ENCODE measurements at regions not wholly inside any gene's neighbourhood (a gene's known extent, or its start where the extent isn't known, plus 50 kb on each side); places are given as distances from the start of the nearest gene placed in this dataset.
"Not testable (repeated sequence)": the region's sequence is repeated elsewhere in the genome, so short reads cannot be mapped to it uniquely, and the experiment has no call there.

DNA sequence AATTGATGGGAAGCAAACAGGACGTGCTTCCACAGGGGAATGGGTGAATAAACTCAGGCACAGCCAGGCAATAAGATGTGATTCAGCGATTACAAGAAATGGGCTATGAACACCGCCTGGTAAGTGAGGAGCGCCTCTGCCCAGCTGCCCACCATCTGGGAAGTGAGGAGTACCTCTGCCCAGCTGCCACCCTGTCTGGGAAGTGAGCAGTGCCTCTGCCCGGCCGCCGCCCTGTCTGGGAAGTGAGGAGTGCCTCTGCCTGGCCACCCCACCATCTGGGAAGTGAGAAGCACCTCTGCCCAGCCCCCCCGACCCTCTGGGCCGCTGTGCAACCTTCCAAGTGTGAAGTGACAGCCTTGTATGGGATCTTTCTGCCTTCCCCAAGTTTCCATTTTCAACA, 73.2 kb upstream of the PRR5 start:
- DNase-seq = no peak

DNA sequence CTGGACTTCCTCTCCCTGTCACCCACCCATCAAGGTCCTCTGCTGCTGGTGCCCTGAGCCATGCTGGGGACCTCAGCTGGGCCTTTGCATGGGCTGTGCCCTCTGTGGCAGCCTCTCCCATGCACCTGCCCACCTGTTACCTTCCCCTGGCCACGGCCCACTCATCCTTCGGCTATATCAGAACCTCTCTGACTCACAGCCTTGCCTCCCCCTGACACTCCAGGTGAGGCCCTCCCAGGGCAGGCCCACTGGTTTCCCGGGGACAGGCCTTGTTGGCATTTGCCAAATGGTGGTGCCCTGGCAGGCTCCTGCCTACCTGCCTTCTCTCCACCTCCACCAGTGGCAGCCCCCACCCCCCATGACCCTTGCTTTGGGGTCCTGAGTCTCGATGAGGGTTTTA, 73.7 kb upstream of the PRR5 start:
- no peak for DNase-seq

DNA sequence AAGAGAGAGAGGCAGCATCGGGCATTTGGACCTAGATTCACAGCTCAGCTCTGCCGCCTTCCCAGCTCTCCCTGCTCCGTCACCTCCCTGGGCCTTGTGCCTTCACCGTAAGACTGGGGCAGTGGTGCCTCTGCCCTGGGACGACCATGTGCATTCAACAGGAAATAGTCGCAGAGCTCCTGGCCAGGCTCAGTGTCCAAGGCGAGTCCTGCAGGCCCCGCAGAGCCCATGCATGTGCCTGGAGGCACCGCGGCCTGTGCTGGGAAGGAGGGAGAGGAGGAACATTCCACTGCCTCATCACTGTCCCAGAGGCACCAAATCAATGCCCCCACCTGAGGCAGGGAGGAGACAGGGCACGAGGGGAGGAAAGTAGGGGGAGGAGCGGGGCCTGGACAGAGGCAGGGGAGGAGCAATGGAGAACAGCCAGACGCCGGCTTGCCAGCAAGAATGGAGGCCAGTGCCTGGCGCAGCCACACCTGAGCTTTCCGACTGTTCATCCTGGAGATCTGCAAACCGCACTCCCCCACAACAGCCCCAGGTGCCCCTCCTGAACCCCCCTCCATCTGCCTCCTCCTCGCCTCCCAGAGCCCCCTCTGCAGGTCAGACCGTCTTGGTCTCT, 74.4 kb upstream of the PRR5 start:
- no peak for DNase-seq

DNA sequence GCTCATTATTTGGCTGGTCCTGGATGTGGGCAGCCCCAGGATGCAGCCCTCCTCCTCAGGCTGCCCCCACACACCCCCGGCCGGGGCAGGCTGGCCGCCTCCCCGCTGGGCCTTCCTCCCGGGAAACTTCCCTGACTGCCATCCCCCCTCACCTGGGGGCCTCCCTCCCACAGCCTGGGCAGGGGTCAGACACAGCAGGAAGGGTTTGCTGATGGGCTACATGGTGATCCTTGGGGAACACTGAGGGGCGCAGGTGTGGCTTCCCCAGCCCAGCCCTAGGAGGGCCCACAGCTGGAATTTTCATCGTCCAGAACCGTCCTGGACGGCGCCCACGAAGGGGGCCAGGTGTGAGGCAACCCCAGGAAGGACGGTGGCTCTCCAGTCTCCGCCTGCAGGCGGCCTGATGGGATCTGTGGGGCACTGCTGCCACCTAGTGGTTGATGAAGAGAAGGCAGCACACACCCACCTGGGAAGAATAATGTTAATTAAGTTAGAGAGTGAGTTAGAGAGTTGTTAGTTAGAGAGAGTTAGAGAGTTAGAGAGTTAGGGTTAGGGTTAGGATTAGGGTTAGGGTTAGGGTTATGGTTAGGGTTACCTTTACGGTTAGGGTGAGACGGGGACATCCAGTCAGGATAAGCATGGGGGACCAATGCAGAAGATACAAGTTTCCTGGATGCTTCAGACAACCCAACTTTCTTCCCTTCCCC, 75.9 kb upstream of the PRR5 start:
- peak; percentile 57 for DNase-seq

DNA sequence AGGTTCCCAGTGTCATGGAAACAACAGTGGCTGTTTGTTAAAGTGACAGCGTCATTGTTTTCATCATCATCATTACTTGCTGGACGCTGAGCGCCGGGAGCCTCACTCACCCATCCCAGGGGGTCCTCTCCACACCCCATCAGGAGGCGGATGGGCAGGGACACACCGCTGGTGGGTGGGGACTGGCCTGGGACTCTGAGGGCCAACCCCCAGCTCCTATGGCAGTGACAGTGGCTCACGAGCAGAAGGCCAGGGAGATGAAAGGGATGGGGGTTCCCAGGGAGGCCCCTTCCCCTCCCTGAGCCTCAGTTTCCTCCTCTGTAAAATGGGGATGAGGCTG, 76.6 kb upstream of the PRR5 start:
- DNase-seq = no peak

DNA sequence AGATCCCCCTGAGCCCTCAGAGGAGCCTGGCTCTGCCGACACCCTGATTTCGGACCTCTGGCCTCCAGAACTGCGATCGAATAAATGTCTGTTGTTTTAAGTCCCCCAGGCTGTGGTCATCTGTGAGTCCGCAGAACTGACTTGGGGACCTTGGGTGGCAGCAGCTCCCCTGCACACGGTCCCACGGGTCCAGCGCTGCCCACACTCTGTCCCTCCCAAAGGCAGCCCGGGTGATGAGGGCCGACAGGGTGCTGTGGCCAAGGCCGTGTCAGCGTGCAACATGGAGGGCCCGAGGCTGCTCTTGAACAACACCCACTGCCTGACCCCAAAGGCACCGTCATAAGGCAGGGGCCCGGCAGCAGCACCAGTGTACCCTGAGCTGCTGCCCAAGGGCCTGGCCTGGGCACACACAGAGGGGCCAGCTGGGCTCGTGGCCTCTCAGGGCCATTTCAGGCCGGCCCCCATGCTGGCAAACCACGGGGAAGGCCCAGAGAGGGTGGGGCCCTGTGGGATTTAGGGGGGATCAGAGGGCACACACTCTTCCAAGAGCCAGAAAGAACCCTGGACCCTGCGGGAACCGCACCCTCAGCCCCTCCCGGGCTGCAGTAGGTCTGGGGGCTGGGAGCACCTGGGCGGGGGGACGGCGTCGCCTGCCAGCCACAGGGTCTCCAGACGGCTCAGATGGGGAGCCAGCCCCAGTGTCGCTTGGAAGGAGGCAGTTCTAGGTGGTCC, 77.1 kb upstream of the PRR5 start:
- DNase-seq = no peak

DNA sequence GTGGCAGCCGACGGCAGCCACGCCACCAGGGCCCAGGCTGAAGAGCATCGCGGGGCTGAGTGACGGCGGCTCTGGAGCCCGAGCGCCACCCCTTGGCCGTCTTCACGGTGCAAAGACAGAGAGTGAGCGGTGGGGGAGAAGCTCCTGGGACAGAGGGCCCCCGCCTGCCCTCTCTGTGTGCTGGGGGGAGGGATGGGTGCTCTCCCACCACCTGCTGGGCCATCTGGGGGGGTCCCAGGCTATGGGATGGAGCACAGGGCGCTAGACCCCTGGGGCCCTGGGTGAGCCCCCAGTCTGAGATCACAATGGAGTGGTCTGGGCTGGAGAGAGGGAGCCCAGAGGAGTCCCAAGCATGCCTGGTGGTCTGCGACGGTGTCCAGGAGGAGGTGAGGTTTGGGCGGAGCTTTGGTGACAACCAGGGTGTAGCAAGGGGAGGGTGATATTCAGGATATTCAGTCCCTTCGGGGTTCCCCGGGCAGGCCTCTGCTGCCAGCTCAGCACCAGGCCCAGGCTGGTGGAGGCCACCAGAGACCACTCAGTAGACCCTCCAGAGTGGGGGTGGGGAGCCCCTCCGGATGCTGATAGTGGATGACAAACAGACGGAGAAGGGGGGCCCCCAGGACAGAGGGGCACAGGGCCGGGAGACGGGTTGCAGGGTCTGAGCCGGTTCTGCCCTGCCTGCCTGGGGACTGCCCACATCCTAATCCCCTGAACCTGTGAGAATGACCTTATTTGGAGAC, 78.1 kb upstream of the PRR5 start:
- no peak for DNase-seq

DNA sequence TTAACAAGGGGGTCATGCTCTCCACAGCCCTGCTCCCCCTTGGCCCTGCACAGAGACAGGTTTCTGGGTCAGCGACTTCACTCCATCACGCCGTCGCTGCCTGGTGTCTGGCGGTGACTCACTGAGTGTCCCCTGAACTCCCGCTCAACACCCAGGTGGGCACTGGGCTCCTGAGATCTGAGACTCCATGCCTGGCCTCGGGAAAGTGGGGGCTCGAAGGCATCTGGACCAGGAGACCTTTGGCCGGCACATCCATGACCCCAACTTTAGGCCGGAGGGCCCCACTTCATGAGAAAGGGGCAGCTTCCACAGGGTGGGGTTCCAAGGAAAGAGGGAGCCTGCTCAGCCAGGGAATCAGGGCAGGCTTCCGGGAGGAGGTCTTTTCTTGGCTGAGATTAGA, 79.3 kb upstream of the PRR5 start:
- no peak for DNase-seq

DNA sequence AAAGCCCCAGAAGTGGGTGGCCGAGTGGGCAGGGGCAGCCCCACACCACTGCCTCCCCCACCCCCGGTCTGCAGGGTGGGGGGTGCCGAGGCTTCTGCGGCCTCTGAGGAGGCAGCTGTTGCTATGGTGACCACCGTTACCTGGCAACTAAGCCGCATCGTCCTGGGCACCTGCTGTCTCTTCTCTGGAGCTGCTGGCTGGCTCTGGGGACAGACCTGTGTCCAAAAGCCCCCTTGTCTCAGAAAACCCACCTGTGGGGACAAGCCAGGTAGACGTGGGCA, 79.9 kb upstream of the PRR5 start:
- DNase-seq = no peak

DNA sequence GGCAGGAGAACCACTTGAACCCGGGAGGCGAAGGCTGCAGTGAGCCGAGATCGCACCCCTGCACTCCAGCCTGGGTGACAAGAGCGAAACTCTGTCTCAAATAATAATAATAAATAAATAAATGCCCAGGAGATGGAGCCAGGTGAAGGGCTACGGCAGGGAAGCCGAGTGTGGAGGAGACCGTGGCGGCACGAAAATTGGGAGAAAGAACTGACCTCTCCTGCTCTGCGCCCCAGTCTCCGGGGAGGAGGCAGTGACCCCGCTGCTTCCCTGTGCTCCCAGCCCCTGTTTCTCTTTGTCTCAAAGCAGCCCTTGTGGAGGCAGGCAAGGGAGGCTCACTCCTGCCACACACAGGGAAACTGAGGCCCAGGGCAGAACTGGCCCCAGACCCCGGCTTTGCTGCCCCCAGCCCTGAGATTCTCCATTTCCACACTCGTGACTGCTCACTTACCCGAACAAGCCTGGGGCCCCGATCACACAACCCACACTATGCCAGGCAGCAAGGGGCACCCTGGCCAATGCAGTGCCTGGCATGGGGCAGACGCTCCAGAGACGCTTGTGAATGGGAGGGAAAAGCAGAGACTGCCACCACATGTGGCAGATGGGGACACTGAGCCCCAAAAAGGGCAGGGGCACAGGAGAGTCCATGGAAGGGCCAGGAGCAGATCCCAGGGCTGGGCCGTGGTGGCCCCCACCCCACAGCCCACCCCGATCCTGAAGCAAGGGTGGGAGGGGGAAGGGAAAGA, 80.4 kb upstream of the PRR5 start:
- no peak for DNase-seq

DNA sequence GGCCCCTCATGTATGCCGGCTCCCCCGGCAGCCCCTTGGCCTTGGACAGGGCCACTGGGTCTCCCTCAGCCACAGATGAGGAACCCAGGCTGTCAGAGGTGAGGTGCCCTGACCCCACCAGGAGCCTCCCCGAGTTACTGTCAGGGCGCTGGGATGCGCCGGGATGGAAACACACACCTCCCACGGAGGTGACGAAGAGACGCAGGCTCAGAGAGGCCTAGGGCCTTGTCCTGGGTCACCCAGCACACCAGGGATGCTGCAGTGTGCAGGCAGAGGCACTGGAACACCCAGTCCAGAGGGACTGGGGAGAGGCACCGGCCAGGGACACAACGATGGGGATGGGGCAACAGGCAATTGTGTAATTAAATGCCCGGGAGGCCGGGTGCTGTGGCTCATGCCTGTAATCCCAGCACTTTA, 81.2 kb upstream of the PRR5 start:
- no peak for DNase-seq

DNA sequence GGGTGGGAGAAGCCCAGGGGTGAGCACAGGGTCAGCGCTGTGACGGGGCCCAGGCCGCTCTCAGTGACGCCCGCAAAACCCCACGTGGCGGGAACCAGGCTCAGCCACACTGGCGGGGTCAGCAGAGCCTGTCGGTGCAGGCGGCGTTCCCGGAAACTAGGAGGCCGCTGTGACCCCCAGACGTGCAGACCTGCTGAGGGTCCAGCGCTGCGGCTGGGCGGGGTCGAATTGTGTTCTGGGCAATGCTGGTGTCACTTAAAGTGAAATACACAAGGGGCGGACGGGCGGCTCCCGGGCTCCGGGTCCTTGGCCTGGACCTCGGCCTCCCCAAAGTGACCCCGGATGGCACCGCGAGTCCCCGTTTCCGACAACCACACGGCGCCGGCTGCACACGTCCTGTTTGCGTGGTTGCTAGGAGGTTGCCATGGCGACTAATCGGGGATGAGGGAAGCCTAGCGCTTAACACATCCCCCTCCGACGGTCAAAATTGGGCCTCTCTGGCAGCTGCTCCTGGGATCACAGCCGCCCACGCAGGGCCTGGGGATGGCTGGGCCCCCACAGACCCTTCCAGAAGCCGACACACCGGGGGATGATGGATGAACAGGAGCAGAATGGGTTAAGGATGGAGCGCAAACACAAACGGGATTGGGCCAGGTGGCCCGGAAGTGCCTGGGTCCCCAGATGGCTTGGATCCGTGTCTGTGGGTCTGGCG, 81.7 kb upstream of the PRR5 start:
- DNase-seq = no peak

DNA sequence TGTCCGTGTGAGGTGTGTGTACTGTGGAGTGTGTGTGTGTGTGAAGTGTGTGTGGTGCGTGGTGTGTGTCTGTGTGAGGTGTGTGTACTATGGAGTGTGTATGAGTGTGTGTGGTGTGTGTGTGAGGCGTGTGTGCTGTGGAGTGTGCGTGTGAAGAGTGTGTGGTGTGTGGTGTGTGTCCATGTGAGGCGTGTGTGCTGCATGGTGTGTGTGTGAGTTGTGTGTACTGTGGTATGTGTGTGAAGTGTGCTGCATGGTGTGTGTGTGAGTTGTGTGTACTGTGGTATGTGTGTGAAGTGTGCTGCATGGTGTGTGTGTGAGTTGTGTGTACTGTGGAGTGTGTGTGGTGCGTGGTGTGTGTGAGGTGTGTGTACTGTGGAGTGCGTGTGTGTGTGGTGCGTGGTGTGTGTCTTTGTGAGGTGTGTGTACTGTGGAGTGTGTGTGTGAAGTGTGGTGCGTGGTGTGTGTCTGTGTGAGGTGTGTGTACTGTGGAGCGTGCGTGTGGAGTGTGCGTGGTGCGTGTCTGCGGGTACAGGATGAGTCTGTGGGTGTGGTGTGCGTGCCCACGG, 82.4 kb upstream of the PRR5 start:
- not testable (repeated sequence) for DNase-seq

DNA sequence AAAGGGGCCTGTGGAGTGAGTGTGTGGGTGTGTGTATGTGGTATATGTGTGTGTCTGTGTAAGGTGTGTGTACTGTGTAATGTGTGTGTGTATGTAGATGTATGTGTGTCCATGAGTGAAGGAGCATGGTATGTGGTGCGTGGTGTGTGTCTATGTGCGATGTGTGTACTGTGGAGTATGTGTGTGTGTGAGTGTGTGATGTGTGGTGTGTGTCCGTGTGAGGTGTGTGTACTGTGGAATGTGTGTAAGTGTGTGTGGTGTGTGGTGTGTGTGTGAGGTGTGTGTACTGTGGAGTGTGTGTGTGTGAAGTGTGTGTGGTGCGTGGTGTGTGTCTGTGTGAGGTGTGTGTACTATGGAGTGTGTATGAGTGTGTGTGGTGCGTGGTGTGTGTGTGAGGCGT, 83.1 kb upstream of the PRR5 start:
- not testable (repeated sequence) for DNase-seq

DNA sequence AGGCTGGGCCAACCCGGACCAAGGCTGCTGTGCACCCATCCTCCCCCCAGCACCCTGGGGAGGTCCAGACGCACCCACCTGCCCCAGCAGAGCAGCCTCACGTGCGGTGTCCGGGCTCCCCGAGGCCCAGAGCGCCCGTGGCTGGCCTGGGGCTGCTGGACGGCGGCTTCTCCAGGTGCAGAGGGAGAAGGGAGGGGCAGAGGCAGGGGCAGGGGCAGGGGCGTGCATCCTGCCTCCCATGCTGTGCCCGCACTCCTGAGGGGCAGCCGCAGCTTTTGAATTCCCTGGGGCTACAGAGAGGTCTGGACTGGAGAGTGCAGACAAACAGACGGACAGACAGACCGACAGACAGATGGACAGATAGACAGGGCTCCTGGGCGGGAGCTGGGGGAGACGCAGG, 83.6 kb upstream of the PRR5 start:
- no peak for DNase-seq

DNA sequence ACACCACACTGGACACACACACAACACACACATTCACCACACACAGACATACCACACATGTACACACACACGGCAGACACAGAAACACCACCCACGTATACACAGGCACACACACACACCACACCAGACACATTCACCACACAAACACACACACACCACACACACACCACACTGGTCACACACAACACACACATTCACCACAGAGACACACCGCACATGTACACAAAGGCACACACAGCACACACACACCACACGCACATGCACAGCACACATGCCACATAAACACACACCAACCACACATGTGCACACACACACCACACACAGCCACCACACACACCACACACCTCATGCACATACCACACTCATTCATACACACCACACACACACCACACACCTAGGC, 84.2 kb upstream of the PRR5 start:
- no peak for DNase-seq

DNA sequence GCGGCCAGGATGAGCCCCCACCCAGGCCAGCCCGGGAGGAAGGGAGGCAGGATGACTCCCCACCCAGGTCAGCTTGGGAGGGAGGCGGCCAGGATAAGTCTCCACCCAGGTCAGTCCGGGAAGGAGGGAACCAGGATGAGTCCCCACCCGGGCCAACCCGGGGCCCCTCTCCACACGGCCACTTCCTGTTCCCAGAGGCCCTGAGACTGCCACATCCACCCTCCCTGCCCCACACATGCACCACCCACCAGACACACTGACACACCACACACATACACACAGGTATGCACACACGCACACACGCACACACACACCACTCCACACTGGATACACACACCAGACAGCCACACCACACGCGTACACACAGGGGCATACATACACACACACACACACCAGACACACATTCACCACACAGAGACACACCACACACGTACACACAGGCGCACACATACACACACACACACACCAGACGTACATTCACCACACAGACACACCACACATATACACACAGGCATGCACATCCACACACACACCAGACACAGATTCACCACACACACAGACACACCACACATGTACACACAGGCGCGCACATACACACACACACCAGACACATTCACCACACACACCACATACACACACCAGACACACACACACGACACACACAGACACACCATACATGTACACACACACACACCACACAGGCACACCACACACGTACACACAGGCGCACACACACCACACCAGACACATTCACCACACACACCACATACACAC, 84.9 kb upstream of the PRR5 start:
- no peak for DNase-seq

DNA sequence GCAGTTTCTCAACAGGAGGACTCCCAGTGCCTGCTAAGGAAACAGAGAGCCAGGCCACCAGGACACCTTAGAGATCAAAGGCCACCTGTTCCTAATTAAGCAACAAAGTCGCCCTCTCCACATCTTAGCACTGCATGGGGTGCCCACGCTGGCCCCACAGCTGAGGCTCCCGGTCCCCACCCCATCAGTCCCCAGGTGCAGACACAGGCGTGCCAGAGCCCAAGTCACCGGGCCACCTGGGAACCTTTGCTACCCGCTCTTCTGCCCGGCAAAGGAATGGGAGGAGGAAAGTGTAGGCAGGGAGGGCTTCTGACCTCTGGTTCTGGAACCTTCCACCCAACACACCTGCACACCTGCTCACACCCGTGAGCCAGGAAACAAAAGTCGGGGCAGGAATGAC, 85.5 kb upstream of the PRR5 start:
- no peak for DNase-seq

DNA sequence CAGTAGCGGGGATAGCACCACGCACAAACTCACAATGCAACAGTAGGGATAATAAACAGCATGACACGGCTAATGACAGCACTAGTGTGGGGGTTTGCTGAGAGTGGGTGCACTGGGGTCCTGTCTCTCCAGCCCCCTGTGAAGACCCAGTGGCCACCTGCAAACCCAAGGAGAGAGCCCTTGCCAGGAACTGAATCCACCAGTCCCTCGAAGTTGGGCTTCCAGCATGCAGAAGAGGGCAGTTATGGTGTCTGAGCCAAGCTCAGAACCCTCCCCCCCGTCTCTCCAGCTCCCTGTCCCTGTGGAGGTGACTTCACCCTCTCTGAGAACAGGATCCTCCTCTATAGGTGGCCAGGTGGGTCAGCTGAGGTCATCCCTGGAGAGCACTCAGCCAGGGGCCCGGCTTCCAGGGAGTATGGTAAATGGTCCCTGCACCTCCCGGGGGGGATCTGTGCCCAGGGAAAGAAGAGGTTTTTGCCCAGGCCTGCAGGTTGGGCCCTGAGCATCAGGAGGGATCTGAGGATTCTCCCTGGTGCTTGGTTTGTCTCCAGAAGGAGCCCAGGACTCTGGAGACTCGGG, 86.3 kb upstream of the PRR5 start:
- DNase-seq = no peak

DNA sequence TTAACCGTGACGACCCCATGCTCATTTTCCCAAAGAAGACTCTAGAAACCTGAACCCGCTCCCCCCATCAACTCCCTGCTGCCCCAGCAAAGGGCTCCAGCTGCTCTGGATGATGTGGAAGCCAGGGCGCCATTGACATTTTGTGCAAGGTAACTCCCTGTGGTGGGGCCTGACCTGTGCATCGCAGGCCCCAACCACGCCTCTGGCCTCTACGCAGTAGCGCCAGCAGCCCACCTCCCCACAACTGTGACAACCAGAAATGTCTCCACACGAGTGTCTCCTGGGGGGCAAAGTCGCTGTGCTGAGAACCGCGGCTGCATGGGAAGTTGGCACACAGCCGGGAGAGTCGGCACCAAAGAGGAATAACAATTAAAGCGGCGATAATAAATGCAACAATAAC, 86.9 kb upstream of the PRR5 start:
- no peak for DNase-seq

DNA sequence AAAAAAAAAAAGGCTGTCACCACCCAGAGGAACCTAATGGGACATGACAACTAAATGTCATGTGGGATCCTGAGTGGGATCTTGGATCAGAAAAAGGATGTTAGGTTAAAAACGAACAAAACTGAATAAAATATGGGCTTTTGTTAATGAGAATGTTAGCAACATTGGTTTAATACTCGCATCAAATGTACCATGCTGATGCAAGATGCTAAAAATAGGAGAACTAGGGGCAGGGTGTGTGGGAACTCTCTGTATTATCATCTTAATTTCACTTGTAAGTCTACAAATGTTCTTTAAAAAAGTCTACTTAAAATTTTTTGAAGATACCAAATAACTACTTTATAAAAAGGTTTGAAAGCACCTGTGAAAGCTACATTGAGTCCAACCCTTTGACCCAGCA, 88.8 kb upstream of the PRR5 start:
- no peak for DNase-seq

Measured in midbrain (tissue), 1 donor.